ENCODE measurements at regions not wholly inside any gene's neighbourhood (a gene's known extent, or its start where the extent isn't known, plus 50 kb on each side); places are given as distances from the start of the nearest gene placed in this dataset.

DNA sequence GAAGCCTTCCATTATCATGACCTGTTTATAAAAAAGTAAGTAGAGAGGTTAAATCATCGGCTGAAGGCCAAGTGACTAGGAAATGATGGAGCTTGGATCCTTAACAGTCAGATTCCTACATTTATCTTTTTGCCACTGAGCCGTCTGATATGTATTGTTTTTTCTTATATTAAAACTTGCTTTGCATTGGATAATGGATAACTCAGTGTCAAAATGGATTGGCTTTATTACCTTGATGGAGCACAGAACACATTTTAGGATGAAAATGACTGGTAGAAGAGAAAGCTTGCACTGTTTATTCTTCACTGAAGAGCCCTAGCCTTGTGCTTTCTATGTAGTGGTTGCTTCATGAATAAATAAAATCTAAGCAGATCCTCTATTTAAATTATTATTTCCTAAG lies 54.2 kb upstream of the TSPAN5 start:
- TF ChIP-seq CTCF (IDR thresholded peaks at IDR 0.05; ENCODE audit: low read length, missing control alignments) = no peak
- DNase-seq (ENCODE audit: low read depth) = no peak
- H3K4me3 ChIP-seq (replicated peaks; ENCODE audit: low read depth, low read length) = no peak overlapping the region

DNA sequence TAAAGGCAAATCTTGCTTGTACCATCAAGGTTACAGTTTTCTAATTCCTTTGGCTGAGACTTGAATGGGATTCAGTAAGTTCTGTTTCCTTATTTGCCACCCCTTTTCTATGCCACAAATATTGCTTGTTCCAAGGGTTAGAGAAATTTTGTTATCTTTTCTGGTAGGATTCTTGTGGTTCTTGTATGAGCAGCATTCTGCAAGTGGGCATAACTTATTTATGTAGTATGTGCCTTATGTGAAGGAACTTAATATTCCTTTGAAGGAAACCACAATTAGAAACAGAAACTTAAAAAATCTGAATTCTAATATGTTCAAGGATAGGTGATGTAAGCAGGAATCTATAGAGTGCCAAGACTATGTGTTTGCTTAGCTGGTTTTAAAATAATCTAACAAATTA lies 53.1 kb upstream of the TSPAN5 start:
- no peak for TF ChIP-seq CTCF (IDR thresholded peaks at IDR 0.05; ENCODE audit: low read length, missing control alignments)

GRCh38 chr4:98710831-98711230 lies 52.4 kb upstream of the TSPAN5 start:
- peak; percentile 36 for DNase-seq (ENCODE audit: low read depth)
- no peak overlapping the region for H3K4me3 ChIP-seq (replicated peaks; ENCODE audit: low read depth, low read length)
- TF ChIP-seq CTCF (IDR thresholded peaks at IDR 0.05; ENCODE audit: low read length, missing control alignments) = no peak

More for the DNA sequence above, 53.1 kb upstream of the TSPAN5 start:
- DNase-seq (ENCODE audit: low read depth) = no peak
- H3K4me3 ChIP-seq (replicated peaks; ENCODE audit: low read depth, low read length) = no peak overlapping the region

Data from fibroblast of pulmonary artery (primary cell).